ENCODE measurements at regions not wholly inside any gene's neighbourhood (a gene's known extent, or its start where the extent isn't known, plus 50 kb on each side); places are given as distances from the start of the nearest gene placed in this dataset.
"Not testable (repeated sequence)": the region's sequence is repeated elsewhere in the genome, so short reads cannot be mapped to it uniquely, and the experiment has no call there.

GRCh38 chr6:165847407-165848085, 184.5 kb upstream of the PDE10A start:
- no peak for DNase-seq (ENCODE audit: low read depth in 2 of 2)

- no peak for DNase-seq (ENCODE audit: low read depth in 2 of 2)
These were observed 183.3 kb upstream of the PDE10A start for GRCh38 chr6:165846123-165846966.

- no peak for DNase-seq (ENCODE audit: low read depth in 2 of 2)
These were observed 182.5 kb upstream of the PDE10A start for GRCh38 chr6:165845493-165845892.

- DNase-seq (ENCODE audit: low read depth in 2 of 2) = no peak
These were observed 181.8 kb upstream of the PDE10A start for GRCh38 chr6:165844801-165845364.

- no peak for DNase-seq (ENCODE audit: low read depth in 2 of 2)
These were observed 181.2 kb upstream of the PDE10A start for GRCh38 chr6:165844232-165844631.

GRCh38 chr6:165843568-165844113, 180.6 kb upstream of the PDE10A start:
- no peak for DNase-seq (ENCODE audit: low read depth in 2 of 2)

- DNase-seq (ENCODE audit: low read depth in 2 of 2) = no peak
These were observed 180.1 kb upstream of the PDE10A start for GRCh38 chr6:165843121-165843520.

GRCh38 chr6:165842281-165842936, 179.4 kb upstream of the PDE10A start:
- no peak for DNase-seq (ENCODE audit: low read depth in 2 of 2)

- DNase-seq (ENCODE audit: low read depth in 2 of 2) = no peak
These were observed 178.1 kb upstream of the PDE10A start for GRCh38 chr6:165841153-165841558.

- DNase-seq (ENCODE audit: low read depth in 2 of 2) = no peak
These were observed 175.1 kb upstream of the PDE10A start for GRCh38 chr6:165837948-165838745.

GRCh38 chr6:165836648-165837047, 173.6 kb upstream of the PDE10A start:
- not testable (repeated sequence) for DNase-seq (ENCODE audit: low read depth in 2 of 2)

GRCh38 chr6:165835410-165835851, 172.4 kb upstream of the PDE10A start:
- no peak for DNase-seq (ENCODE audit: low read depth in 2 of 2)

GRCh38 chr6:165834613-165835259, 171.7 kb upstream of the PDE10A start:
- no peak for DNase-seq (ENCODE audit: low read depth in 2 of 2)

- no peak for DNase-seq (ENCODE audit: low read depth in 2 of 2)
These were observed 170.3 kb upstream of the PDE10A start for GRCh38 chr6:165833355-165833754.

GRCh38 chr6:165831812-165832510, 168.9 kb upstream of the PDE10A start:
- DNase-seq (ENCODE audit: low read depth in 2 of 2) = no peak

- no peak for DNase-seq (ENCODE audit: low read depth in 2 of 2)
These were observed 167.7 kb upstream of the PDE10A start for GRCh38 chr6:165830761-165831160.

GRCh38 chr6:165829376-165829775, 166.3 kb upstream of the PDE10A start:
- no peak for DNase-seq (ENCODE audit: low read depth in 2 of 2)

- DNase-seq (ENCODE audit: low read depth in 2 of 2) = no peak
These were observed 164.1 kb upstream of the PDE10A start for GRCh38 chr6:165827190-165827518.

GRCh38 chr6:165826487-165827189, 163.6 kb upstream of the PDE10A start:
- DNase-seq (ENCODE audit: low read depth in 2 of 2) = no peak
